ENCODE measurements at regions not wholly inside any gene's neighbourhood (a gene's known extent, or its start where the extent isn't known, plus 50 kb on each side); places are given as distances from the start of the nearest gene placed in this dataset.
"Not testable (repeated sequence)": the region's sequence is repeated elsewhere in the genome, so short reads cannot be mapped to it uniquely, and the experiment has no call there.

DNA sequence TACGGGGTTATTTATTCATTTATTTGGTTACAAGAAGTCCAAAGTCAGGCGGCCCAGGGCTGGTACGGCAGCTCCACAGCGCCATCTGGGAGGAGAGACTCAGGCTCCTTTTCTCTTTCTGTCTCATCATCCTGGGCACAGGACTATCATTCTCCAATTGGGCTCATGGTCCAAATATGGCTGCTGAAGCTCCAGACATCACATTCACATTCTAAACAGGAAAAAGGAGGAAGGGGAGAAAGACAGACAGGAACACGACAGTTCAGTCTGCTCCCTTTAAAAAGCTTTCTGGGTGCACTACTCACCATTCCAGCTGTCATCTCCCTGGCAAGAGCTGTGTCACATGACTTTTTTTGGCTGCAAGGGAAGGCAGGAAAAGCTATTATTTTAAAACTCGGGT is 74.4 kb upstream of the PDZD8 start:
- peaks cover 3% of the 10 kb centered on the region; the same call in 1 of the 2 replicates for H3K9me3 ChIP-seq
- H3K36me3 ChIP-seq (replicated peaks), result no peaks in the 10 kb centered on the region
- in situ Hi-C loops (cut with MboI; ENCODE audit: low sequenced_read_pairs), result no loop called here
- H3K4me1 ChIP-seq, result no peaks in the 10 kb centered on the region
- no peak for DNase-seq (ENCODE audit: low spot score in 2 of 2)
- no peak overlapping the region for H3K4me3 ChIP-seq
- no peaks in the 10 kb centered on the region for H3K27me3 ChIP-seq (ENCODE audit: low read depth)

DNA sequence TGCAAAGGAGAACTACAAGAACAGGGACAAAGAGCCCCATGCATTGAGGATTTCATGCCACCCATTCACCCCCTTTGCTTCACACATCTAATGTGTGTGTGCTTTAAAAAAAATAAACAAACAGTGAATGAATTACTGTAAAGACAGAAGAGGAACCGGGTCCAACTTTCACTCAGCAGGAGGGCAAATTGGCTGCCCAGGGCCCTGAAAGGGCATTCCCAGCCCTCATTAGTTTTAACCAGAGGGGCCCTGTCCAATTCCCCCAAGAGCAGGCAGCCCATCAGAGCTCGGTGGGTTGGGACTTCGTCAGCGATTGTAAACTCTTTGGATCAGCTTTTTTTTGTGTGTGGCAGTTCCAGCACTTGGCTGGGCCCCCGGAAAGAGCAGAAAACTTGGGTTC is 73.6 kb upstream of the PDZD8 start:
- H3K4me3 ChIP-seq, result no peak overlapping the region
- no peak for DNase-seq (ENCODE audit: low spot score in 2 of 2)
- no peaks in the 10 kb centered on the region for H3K36me3 ChIP-seq (replicated peaks)
- peaks cover 3% of the 10 kb centered on the region; the same call in 1 of the 2 replicates for H3K9me3 ChIP-seq
- no peaks in the 10 kb centered on the region for H3K4me1 ChIP-seq
- H3K27me3 ChIP-seq (ENCODE audit: low read depth), result no peaks in the 10 kb centered on the region
- in situ Hi-C loops (cut with MboI; ENCODE audit: low sequenced_read_pairs), result no loop called here

DNA sequence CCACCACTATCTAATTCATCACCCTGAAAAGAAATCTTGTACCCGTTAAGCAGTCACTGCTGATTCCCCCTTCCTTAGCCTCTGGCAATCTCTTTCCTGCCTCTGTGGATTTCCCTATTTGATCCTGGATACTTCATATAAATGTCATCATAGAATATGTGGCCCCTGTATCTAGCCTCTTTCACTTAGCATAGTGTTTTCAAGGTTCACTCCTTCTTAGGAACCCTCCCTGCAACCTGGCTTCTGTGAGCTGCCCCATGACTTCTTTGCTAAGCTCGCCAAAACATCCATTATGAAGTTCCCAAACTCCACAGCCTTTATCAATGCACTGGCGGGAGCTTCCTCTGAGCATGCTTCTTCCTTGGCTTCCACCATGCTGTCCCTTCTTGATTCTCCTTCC is 70.8 kb upstream of the PDZD8 start:
- H3K4me3 ChIP-seq, result no peak overlapping the region
- H3K36me3 ChIP-seq (replicated peaks), result no peaks in the 10 kb centered on the region
- no peaks in the 10 kb centered on the region for H3K27me3 ChIP-seq (ENCODE audit: low read depth)
- in situ Hi-C loops (cut with MboI; ENCODE audit: low sequenced_read_pairs), result no loop called here
- peaks cover 4% of the 10 kb centered on the region; the same call in 1 of the 2 replicates for H3K4me1 ChIP-seq
- peaks cover 3% of the 10 kb centered on the region; the same call in 1 of the 2 replicates for H3K9me3 ChIP-seq
- DNase-seq (ENCODE audit: low spot score in 2 of 2), result no peak

DNA sequence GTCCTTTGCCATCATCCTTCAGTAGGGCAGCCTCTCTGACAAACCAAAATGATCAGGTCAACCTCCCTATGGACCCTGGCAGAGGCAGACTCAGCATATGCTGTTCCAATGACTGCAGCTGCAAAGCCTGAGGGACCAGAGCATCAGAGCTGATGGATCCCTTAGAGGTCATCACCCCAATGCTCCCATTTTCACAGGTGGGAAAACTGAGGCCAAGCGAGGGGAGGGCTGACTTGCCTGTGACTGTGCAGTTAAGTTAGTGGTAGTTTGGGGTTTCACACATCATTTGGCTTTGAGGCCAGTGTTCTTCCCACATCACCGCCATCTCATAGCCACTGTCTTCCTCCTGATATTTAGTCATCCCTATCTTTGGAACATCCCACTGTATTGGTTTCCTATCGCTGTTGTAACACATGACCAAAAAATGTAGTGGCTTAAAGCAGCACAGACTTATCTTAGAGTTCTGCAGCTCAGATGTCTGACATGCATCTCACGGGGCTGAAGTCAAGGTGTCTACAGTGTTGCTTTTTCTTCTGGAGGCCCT is 69.3 kb upstream of the PDZD8 start:
- no peaks in the 10 kb centered on the region for H3K36me3 ChIP-seq (replicated peaks)
- in situ Hi-C loops (cut with MboI; ENCODE audit: low sequenced_read_pairs), result no loop called here
- H3K9me3 ChIP-seq, result peaks cover 3% of the 10 kb centered on the region; the same call in 1 of the 2 replicates
- H3K4me3 ChIP-seq, result no peak overlapping the region
- peaks cover 4% of the 10 kb centered on the region; the same call in 1 of the 2 replicates for H3K4me1 ChIP-seq
- no peaks in the 10 kb centered on the region for H3K27me3 ChIP-seq (ENCODE audit: low read depth)
- DNase-seq (ENCODE audit: low spot score in 2 of 2), result no peak

DNA sequence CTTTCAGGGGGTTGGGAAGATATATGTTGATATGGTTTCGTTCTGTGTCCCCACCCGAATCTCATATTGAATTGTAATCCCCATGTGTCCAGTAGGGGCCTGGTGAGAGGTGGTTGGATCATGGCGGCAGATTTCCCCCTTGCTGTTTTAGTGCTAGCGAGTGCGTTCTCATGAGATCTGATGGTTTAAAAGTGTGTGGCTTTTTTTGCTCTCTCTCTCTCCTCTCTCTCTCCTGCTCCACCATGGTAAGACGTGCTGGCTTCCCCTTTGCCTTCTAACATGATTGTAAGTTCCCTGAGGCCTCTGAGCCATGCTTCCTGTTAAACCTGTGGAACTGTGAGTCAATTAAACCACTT is 68.4 kb upstream of the PDZD8 start:
- no peak for DNase-seq (ENCODE audit: low spot score in 2 of 2)
- H3K36me3 ChIP-seq (replicated peaks), result no peaks in the 10 kb centered on the region
- no peak overlapping the region for H3K4me3 ChIP-seq
- H3K9me3 ChIP-seq, result peaks cover 3% of the 10 kb centered on the region; the same call in 1 of the 2 replicates
- H3K4me1 ChIP-seq, result peaks cover 4% of the 10 kb centered on the region; the same call in 1 of the 2 replicates
- H3K27me3 ChIP-seq (ENCODE audit: low read depth), result no peaks in the 10 kb centered on the region
- in situ Hi-C loops (cut with MboI; ENCODE audit: low sequenced_read_pairs), result no loop called here

DNA sequence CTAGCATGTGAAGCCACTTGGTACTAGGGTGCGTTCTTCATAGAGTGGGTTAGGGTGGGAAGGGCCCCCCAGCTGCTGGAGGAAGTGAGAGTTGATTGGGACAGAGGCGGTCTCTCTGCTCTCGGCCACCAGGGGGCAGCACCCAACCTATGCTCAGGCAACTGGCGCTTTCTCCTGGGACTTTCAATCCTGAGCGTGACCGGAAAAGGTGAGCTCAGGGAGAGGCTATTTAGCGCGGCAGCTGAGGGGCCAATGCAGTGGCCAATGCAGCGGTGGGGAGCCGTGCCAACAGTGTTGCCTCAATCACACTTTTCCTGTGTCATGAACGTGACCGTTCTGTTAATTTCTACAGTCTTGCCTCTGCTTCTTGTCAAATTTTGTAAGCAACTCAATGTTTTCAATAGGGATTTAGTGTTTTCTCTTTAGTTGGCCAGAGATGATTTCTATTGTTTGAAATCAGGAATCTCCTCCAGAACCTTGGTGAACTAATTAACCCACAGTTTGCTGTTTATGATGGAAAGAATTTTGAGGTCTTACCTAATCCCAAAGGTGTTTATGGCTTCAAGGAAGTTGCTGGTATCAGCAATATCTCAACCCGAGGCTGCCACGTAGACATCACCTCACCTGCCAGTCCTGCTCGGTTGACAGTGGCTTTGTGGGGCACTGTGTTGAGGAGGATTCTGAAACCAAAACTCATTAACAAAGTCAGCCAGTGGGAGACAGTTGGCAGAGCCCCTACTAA is 67.9 kb upstream of the PDZD8 start:
- Histone ChIP-seq H3K27me3 (ENCODE audit: low read depth) (peaks cover under 1% of the 10 kb centered on the region; the same call in 1 of the 2 replicates), H3K4me1 (peaks cover 4% of the 10 kb centered on the region; the same call in 1 of the 2 replicates), H3K36me3 (replicated peaks) (no peaks in the 10 kb centered on the region), H3K4me3 (no peak overlapping the region), H3K9me3 (peaks cover 3% of the 10 kb centered on the region; the same call in 1 of the 2 replicates)
- in situ Hi-C loops (cut with MboI; ENCODE audit: low sequenced_read_pairs), result no loop called here
- peak; percentile 68 to 90 for DNase-seq (ENCODE audit: low spot score in 2 of 2)

DNA sequence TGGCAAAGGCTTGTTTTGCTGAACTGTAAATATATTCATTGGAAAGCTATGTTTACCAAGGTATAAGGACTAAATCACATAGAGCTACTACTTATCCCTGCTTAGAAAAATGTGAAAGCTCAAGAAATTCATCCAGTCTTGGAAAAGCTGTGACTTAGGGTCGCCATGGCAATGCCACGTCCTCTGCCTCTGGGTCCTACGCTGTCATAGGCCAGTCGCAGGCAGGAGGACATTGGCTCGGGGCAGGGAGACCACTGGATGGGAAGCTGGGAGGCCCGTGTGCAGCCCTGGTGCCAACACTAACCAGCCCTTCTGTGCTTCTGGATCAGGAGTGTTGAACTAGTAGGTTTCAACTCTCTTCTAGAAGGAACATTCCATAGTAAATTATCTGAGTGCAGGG is 67.3 kb upstream of the PDZD8 start:
- Histone ChIP-seq H3K9me3 (peaks cover 3% of the 10 kb centered on the region; the same call in 1 of the 2 replicates), H3K4me3 (no peak overlapping the region), H3K36me3 (replicated peaks) (no peaks in the 10 kb centered on the region), H3K4me1 (peaks cover 4% of the 10 kb centered on the region; the same call in 1 of the 2 replicates), H3K27me3 (ENCODE audit: low read depth) (peaks cover 3% of the 10 kb centered on the region; the same call in 1 of the 2 replicates)
- in situ Hi-C loops (cut with MboI; ENCODE audit: low sequenced_read_pairs), result no loop called here
- no peak for DNase-seq (ENCODE audit: low spot score in 2 of 2)

DNA sequence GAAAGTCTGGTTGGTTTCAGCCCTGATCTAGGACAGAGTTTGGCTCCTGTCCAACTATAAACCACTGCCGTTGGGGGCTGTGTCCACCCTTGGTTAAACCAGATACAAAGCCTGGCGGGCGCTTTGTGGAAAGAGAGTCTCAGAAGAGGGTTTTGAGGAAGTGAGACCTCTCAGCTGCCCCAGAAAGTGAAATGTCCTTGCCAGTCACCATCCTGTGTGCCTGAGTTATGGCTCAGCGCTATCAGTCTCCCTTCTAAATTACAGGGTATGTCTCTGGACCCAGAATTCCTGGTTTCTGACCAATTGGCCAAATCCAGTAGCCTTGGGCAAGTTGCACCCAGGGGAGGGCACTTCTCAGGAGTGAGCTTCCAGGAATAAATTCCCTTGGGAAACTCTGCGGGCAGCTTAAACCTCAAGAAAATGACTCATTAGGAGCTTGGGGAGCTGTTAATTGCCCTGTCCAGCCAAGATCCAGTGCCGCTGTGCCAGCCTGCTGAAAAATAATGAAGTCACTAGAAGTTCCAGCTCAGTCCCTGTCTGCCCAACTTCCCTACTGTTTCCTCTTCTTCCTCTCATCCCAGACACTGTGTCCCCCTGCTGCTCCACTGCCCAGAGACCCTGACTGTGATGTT is 66.7 kb upstream of the PDZD8 start:
- no peak for DNase-seq (ENCODE audit: low spot score in 2 of 2)
- in situ Hi-C loops (cut with MboI; ENCODE audit: low sequenced_read_pairs), result no loop called here
- H3K4me1 ChIP-seq, result peaks cover 4% of the 10 kb centered on the region; the same call in 1 of the 2 replicates
- peaks cover 3% of the 10 kb centered on the region; the same call in 1 of the 2 replicates for H3K27me3 ChIP-seq (ENCODE audit: low read depth)
- no peak overlapping the region for H3K4me3 ChIP-seq
- H3K9me3 ChIP-seq, result peaks cover 3% of the 10 kb centered on the region; the same call in 1 of the 2 replicates
- H3K36me3 ChIP-seq (replicated peaks), result no peaks in the 10 kb centered on the region

DNA sequence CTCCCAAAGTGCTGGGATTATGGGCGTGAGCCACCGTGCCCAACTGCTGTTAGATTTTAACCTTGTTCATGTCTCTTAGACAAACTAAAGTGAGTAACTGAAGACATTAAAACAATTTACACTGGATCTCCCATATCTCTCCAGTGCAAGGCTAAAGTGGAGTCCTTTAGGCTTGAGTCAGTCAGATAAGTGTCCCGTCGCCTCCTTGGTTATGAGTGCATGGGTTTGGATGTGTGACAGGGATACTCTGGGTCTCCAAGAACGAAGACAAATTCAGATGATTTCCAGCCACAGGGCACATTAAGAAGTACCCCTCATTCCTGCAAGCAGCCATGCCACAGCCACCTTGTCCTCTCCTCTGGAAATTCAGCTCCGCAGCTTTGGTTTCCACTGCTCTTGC is 66.1 kb upstream of the PDZD8 start:
- in situ Hi-C loops (cut with MboI; ENCODE audit: low sequenced_read_pairs), result no loop called here
- DNase-seq (ENCODE audit: low spot score in 2 of 2), result no peak
- Histone ChIP-seq H3K27me3 (ENCODE audit: low read depth) (peaks cover 3% of the 10 kb centered on the region; the same call in 1 of the 2 replicates), H3K36me3 (replicated peaks) (no peaks in the 10 kb centered on the region), H3K4me3 (no peak overlapping the region), H3K4me1 (peaks cover 4% of the 10 kb centered on the region; the same call in 1 of the 2 replicates), H3K9me3 (peaks cover under 1% of the 10 kb centered on the region; the same call in 1 of the 2 replicates)

DNA sequence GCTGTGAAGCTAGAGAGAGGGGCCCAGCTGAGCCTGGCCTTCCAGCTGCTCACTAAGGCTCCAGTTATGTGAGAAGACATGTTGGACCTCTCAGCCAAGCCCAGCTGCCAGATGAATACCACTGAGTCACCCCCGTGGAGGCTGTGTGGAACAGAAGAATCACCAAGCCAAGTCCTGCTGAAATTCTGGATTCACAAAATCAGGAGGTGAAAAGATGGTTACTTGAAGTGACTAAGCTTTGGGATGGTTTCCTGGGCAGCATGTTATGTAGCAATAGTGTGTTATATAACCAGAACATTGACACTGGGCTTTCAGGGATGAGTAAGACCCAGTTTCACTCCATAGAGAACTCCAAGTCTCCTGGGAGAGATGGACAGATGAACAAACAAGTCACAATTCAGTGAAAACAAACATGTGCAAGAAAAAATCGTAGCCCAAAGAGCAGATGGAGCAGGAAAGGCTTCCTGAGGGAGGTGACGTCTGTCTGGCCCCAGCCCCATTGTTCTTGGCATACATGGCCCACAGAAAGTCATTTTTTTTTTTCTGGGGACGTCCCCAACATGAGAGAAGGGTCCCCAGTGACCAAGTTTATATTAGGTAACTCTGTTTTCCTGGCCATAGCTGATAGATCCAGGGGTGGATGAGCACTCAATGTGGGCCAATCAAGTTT is 64.1 kb upstream of the PDZD8 start:
- in situ Hi-C loops (cut with MboI; ENCODE audit: low sequenced_read_pairs), result loop anchor here (10.0 kb wide), 1 partner anchor 215 kb away; no protein-coding TSS in a partner anchor

DNA sequence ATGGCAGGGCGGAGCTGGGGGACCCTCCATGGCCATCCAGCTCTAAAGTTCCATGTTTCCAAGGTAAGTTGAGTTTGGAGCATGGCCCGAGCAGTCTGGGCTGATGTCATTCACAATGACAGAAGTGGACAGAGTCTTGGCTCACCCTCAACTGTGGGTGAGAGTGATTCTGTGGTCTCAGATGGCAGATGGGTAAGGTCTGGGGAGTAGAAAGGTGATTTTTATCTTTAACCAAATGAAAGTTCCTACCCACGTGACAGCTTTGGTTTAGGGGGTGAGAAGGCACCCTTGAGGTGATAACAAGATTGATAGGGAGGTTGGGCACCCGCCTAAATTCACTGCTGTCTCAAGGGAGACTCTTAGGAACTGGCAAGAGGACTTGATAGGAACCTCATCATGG is 57.6 kb upstream of the PDZD8 start:
- Histone ChIP-seq H3K9me3 (0 out of 2 replicates have a peak, but pooled peaks cover 2% of the 10 kb centered on the region), H3K27me3 (ENCODE audit: low read depth) (peaks cover 4% of the 10 kb centered on the region; the same call in 1 of the 2 replicates), H3K36me3 (replicated peaks) (no peaks in the 10 kb centered on the region), H3K4me3 (no peak overlapping the region), H3K4me1 (no peaks in the 10 kb centered on the region)
- in situ Hi-C loops (cut with MboI; ENCODE audit: low sequenced_read_pairs), result loop anchor here (10.0 kb wide), 1 partner anchor 208 kb away; no protein-coding TSS in a partner anchor
- no peak for DNase-seq (ENCODE audit: low spot score in 2 of 2)

More for the DNA sequence above, 64.1 kb upstream of the PDZD8 start:
- Histone ChIP-seq H3K4me3 (no peak overlapping the region), H3K27me3 (ENCODE audit: low read depth) (peaks cover 7% of the 10 kb centered on the region; the same call in 1 of the 2 replicates), H3K4me1 (peaks cover 4% of the 10 kb centered on the region; the same call in 1 of the 2 replicates), H3K9me3 (no peaks in the 10 kb centered on the region), H3K36me3 (replicated peaks) (no peaks in the 10 kb centered on the region)
- DNase-seq (ENCODE audit: low spot score in 2 of 2), result no peak

DNA sequence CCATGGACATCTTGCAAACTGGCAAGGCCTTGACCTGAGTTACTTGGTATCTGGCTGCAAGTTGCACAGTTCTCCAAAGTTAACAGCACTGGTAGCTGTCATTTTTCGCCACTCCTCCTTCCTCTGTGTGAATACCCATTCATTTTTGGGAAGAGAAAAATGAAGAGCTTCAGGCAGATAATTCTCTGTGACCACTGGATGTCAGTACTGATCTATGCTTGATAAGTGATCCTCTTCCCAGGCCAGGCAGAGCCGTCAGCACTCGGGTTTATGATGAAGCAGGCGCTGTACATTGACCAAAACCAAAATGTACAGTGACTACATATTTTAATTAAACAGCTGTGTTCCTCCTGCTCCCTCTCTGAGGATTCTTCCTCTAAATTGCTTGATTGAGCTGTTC is 55.9 kb upstream of the PDZD8 start:
- in situ Hi-C loops (cut with MboI; ENCODE audit: low sequenced_read_pairs), result loop anchor here (10.0 kb wide), 1 partner anchor 206 kb away; no protein-coding TSS in a partner anchor

DNA sequence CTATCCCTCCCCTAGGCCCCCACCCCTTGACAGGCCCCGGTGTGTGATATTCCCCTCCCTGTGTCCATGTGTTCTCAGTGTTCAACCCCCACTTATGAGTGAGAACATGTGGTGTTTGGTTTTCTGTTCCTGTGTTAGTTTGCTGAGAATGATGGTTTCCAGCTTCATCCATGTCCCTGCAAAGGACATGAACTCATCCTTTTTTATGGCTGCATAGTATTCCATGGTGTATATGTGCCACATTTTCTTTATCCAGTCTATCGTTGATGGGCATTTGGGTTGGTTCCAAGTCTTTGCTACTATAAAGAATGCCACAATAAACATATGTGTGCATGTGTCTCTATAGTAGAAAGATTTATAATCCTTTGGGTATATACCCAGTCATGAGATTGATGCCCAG is 55.3 kb upstream of the PDZD8 start:
- not testable (repeated sequence) for H3K4me1 ChIP-seq; DNase-seq (ENCODE audit: low spot score in 2 of 2); H3K36me3 ChIP-seq (replicated peaks); H3K27me3 ChIP-seq (ENCODE audit: low read depth); H3K9me3 ChIP-seq; H3K4me3 ChIP-seq
- in situ Hi-C loops (cut with MboI; ENCODE audit: low sequenced_read_pairs), result loop anchor here (10.0 kb wide), 1 partner anchor 206 kb away; no protein-coding TSS in a partner anchor

More for the DNA sequence above, 55.9 kb upstream of the PDZD8 start:
- Histone ChIP-seq H3K4me3 (no peak overlapping the region), H3K36me3 (replicated peaks) (no peaks in the 10 kb centered on the region), H3K27me3 (ENCODE audit: low read depth) (0 out of 2 replicates have a peak, but pooled peaks cover 3% of the 10 kb centered on the region), H3K9me3 (peaks cover 2% of the 10 kb centered on the region; the same call in 1 of the 2 replicates), H3K4me1 (no peaks in the 10 kb centered on the region)
- no peak for DNase-seq (ENCODE audit: low spot score in 2 of 2)
